Spleen (tissue), 11 donors: ENCODE measurements at regions not wholly inside any gene's neighbourhood (a gene's known extent, or its start where the extent isn't known, plus 50 kb on each side); places are given as distances from the start of the nearest gene placed in this dataset.
"Not testable (repeated sequence)": the region's sequence is repeated elsewhere in the genome, so short reads cannot be mapped to it uniquely, and the experiment has no call there.

ENCODE experiments used
- DNase-seq: peaks from one replicate; pipeline ENCODE4 v3.0.0-alpha.2; 2020
- H3K27ac ChIP-seq, 8 donors: fragments of 200-600 bp; sonication (generic) in 7 of 8; 1 replicate in 4 of 8; 2 replicates in 4 of 8; pipeline versions ENCODE4 v1.5.0 to v1.8.0; 2016 to 2021; ENCODE audit warnings: inconsistent platforms in 4 of 8, mild to moderate bottlenecking in 4 of 8, moderate library complexity in 1 of 8
- H3K27me3 ChIP-seq, 7 donors: fragments of 200-600 bp; sonication (generic) in 6 of 7; replicated peaks in 1 of 7; 1 replicate in 4 of 7; 2 replicates in 3 of 7; pipeline versions ENCODE4 v1.5.0 to v1.8.0; 2016 to 2021; ENCODE audit warnings: inconsistent platforms in 3 of 7, mild to moderate bottlenecking in 1 of 7
- H3K36me3 ChIP-seq, 6 donors: fragments of 200-600 bp; sonication (generic) in 5 of 6; 1 replicate in 4 of 6; 2 replicates in 2 of 6; pipeline versions ENCODE4 v1.5.0 to v1.8.0; 2016 to 2021; ENCODE audit warnings: inconsistent platforms in 2 of 6
- H3K4me1 ChIP-seq, 6 donors: fragments of 200-600 bp; sonication (generic) in 5 of 6; 1 replicate in 3 of 6; 2 replicates in 3 of 6; pipeline versions ENCODE4 v1.5.0 to v1.8.0; 2016 to 2021; ENCODE audit warnings: inconsistent platforms in 3 of 6
- H3K4me3 ChIP-seq, 8 donors: fragments of 200-600 bp; sonication (generic) in 7 of 8; 1 replicate in 4 of 8; 2 replicates in 4 of 8; pipeline versions ENCODE4 v1.5.0 to v1.8.0; 2016 to 2021; ENCODE audit warnings: inconsistent platforms in 4 of 8, mild to moderate bottlenecking in 4 of 8, moderate library complexity in 2 of 8
- H3K9me3 ChIP-seq, 8 donors: fragments of 200-600 bp; sonication (generic) in 7 of 8; 1 replicate in 4 of 8; 2 replicates in 4 of 8; pipeline versions ENCODE4 v1.5.0 to v1.8.0; 2016 to 2021; ENCODE audit warnings: inconsistent platforms in 4 of 8
- CTCF ChIP-seq, 11 experiments: fragments of 200-600 bp in 7 of 11; fragments of 450-650 bp in 4 of 11; sonication (generic) in 4 of 11; IDR thresholded peaks in 8 of 11; conservative IDR thresholded peaks in 3 of 11; 1 replicate in 7 of 11; 2 replicates in 4 of 11; pipeline versions ENCODE4 v1.4.0 to v1.8.0; 2016 to 2021; ENCODE audit warnings: antibody characterized with exemption in 11 of 11, inconsistent platforms in 4 of 11, mild to moderate bottlenecking in 1 of 11
- POLR2A ChIP-seq, 3 donors: fragments of 450-650 bp; IDR thresholded peaks; one replicate each; pipeline ENCODE4 v1.5.1; 2017; ENCODE audit warnings: antibody characterized with exemption in 3 of 3, mild to moderate bottlenecking in 1 of 3
- POLR2AphosphoS5 ChIP-seq, 3 donors: sonication (generic); formaldehyde crosslinking; IDR thresholded peaks; one replicate each; pipeline ENCODE4 v1.5.1; 2017; ENCODE audit warnings: antibody characterized with exemption in 3 of 3
- WGBS, 5 donors: extraction: QIAGEN DNeasy Blood & Tissue Kit in 3 of 5; methylation state at CpG; one replicate each; pipeline versions ENCODE4 v1.1.5 to v1.1.7; 2013 to 2018; 5-methylcytosine and 5-hydroxymethylcytosine counted together
- intact Hi-C: fragments of 100-400 bp; cut with DNase I; formaldehyde crosslinking; loops from one replicate; pipeline ENCODE4 v1.15.0; 2023; ENCODE audit warnings: low total_unique reads
- donor health status: healthy with polysubstance abuse.
- donor health status: DM: no; HTN: no; CAD: no; lungs with moderate emphysema.
- donor health status: DM: no; HTN: no; CAD: no.
- donor health status: Bipolar disorder and iron deficiency.
- donor health status: healthy.
- donor health status: DM: no; HTN: no; CAD: no.
- donor health status: DM: yes; HTN: yes; CAD: no.

GRCh38 chr6:26743941-26744699, 84.6 kb upstream of the ZNF322 start:
- TF ChIP-seq POLR2A (IDR thresholded peaks at IDR 0.05): no peak
- no peak for TF ChIP-seq POLR2AphosphoS5 (IDR thresholded peaks at IDR 0.05)
- TF ChIP-seq CTCF (IDR thresholded peaks at IDR 0.05 in 8 of 11, conservative IDR thresholded peaks at IDR 0.05 in 3 of 11): no peak
- Histone ChIP-seq H3K27me3 (peaks cover 0 to 66% (median 30%) of the 10 kb centered on the region in 7 donors), H3K4me3 (no peak overlapping the region), H3K4me1 (peaks cover 0 to 3% (median 0%) of the 10 kb centered on the region in 6 donors), H3K36me3 (no peaks in the 10 kb centered on the region), H3K9me3 (peaks cover 0 to 18% (median 0%) of the 10 kb centered on the region in 8 donors), H3K27ac (no peak overlapping the region)
- no peak for DNase-seq
- intact Hi-C loops: no loop called here
- WGBS, 5 donors: 3 to 8% (median 7%) methylated on average over 27 of the region's 27 CpGs

- H3K36me3 ChIP-seq, intact Hi-C loops, H3K4me3 ChIP-seq, DNase-seq, H3K27ac ChIP-seq, H3K4me1 ChIP-seq: not testable (repeated sequence)
- Histone ChIP-seq H3K27me3 (peaks cover 0 to 74% (median 30%) of the 10 kb centered on the region in 7 donors), H3K9me3 (peaks cover 0 to 18% (median 0%) of the 10 kb centered on the region in 8 donors)
- WGBS, 5 donors: 4 to 8% (median 7%) methylated on average over 8 of the region's 8 CpGs
Observed at GRCh38 chr6:26744837-26745282, 85.3 kb upstream of the ZNF322 start.

- not testable (repeated sequence) for DNase-seq
- WGBS, 5 donors: 14 to 54% (median 20%) methylated on average over 8 of the region's 8 CpGs
Observed at GRCh38 chr6:26745964-26746363, 86.4 kb upstream of the ZNF322 start.

GRCh38 chr6:26749126-26749758, 89.7 kb upstream of the ZNF322 start:
- intact Hi-C loops, H3K9me3 ChIP-seq, DNase-seq, H3K27ac ChIP-seq, H3K4me1 ChIP-seq, H3K4me3 ChIP-seq, H3K36me3 ChIP-seq: not testable (repeated sequence)
- H3K27me3 ChIP-seq: peaks cover 0 to 57% (median 17%) of the 10 kb centered on the region in 7 donors
- 6 to 12% (median 9%) methylated on average over 14 to 23 of the region's 25 CpGs; no CpG with 5 or more reads in 1 of the 5 donors for WGBS, 5 donors

More at GRCh38 chr6:26745964-26746363, 86.4 kb upstream of the ZNF322 start:
- H3K4me1 ChIP-seq, H3K27ac ChIP-seq, H3K36me3 ChIP-seq, intact Hi-C loops, H3K4me3 ChIP-seq: not testable (repeated sequence)
- Histone ChIP-seq H3K27me3 (peaks cover 0 to 77% (median 30%) of the 10 kb centered on the region in 7 donors), H3K9me3 (peaks cover 0 to 18% (median 0%) of the 10 kb centered on the region in 8 donors)

- H3K27me3 ChIP-seq: peaks cover 0 to 57% (median 12%) of the 10 kb centered on the region in 7 donors
- H3K9me3 ChIP-seq, H3K36me3 ChIP-seq, H3K27ac ChIP-seq, H3K4me3 ChIP-seq, DNase-seq, H3K4me1 ChIP-seq, intact Hi-C loops: not testable (repeated sequence)
- 2 to 7% (median 5%) methylated on average over 8 to 9 of the region's 9 CpGs; no CpG with 5 or more reads in 1 of the 5 donors for WGBS, 5 donors
Observed at GRCh38 chr6:26749759-26750126, 90.2 kb upstream of the ZNF322 start.

GRCh38 chr6:26754212-26754611, 94.7 kb upstream of the ZNF322 start:
- WGBS, 5 donors: 6 to 8% (median 7%) methylated on average over 15 of the region's 15 CpGs; no CpG with 5 or more reads in 1 of the 5 donors
- no peaks in the 10 kb centered on the region for H3K36me3 ChIP-seq
- no peak overlapping the region for H3K27ac ChIP-seq
- DNase-seq: no peak
- H3K9me3 ChIP-seq: peaks cover 0 to 22% (median 0%) of the 10 kb centered on the region in 8 donors
- no peak for TF ChIP-seq POLR2A (IDR thresholded peaks at IDR 0.05)
- no peak for TF ChIP-seq CTCF (IDR thresholded peaks at IDR 0.05 in 8 of 11, conservative IDR thresholded peaks at IDR 0.05 in 3 of 11)
- no peak for TF ChIP-seq POLR2AphosphoS5 (IDR thresholded peaks at IDR 0.05)
- peaks cover 0 to 50% (median 0%) of the 10 kb centered on the region in 7 donors for H3K27me3 ChIP-seq
- no peaks in the 10 kb centered on the region for H3K4me1 ChIP-seq
- intact Hi-C loops: no loop called here
- H3K4me3 ChIP-seq: no peak overlapping the region

GRCh38 chr6:26754801-26755200, 95.3 kb upstream of the ZNF322 start:
- H3K4me3 ChIP-seq, DNase-seq, intact Hi-C loops, H3K27ac ChIP-seq, H3K4me1 ChIP-seq, H3K36me3 ChIP-seq: not testable (repeated sequence)
- peaks cover 0 to 22% (median 0%) of the 10 kb centered on the region in 8 donors for H3K9me3 ChIP-seq
- 2 to 7% (median 5%) methylated on average over 19 to 20 of the region's 20 CpGs; no CpG with 5 or more reads in 1 of the 5 donors for WGBS, 5 donors
- peaks cover 0 to 44% (median 0%) of the 10 kb centered on the region in 7 donors for H3K27me3 ChIP-seq

- H3K4me1 ChIP-seq, DNase-seq, H3K4me3 ChIP-seq, H3K27ac ChIP-seq, H3K36me3 ChIP-seq, intact Hi-C loops: not testable (repeated sequence)
- H3K27me3 ChIP-seq: peaks cover 0 to 40% (median 0%) of the 10 kb centered on the region in 7 donors
- peaks cover 0 to 22% (median 0%) of the 10 kb centered on the region in 8 donors for H3K9me3 ChIP-seq
- WGBS, 5 donors: 6 to 10% (median 8%) methylated on average over 28 to 29 of the region's 29 CpGs; no CpG with 5 or more reads in 1 of the 5 donors
Observed at GRCh38 chr6:26756067-26756805, 96.7 kb upstream of the ZNF322 start.
